AG04449 (cell line): ENCODE measurements at regions not wholly inside any gene's neighbourhood (a gene's known extent, or its start where the extent isn't known, plus 50 kb on each side); places are given as distances from the start of the nearest gene placed in this dataset.
"Not testable (repeated sequence)": the region's sequence is repeated elsewhere in the genome, so short reads cannot be mapped to it uniquely, and the experiment has no call there.

Experiments
- CTCF ChIA-PET: fragments of 350-600 bp; formaldehyde crosslinking; extraction: SDS; loops from one replicate; lab custom pipeline; 2021; ENCODE audit warnings: antibody characterized with exemption; lab: Yijun Ruan, JAX
- POLR2A ChIA-PET: fragments of 400-600, 350-600 bp; formaldehyde crosslinking; extraction: SDS; loops from one replicate; lab custom pipeline; 2020; ENCODE audit warnings: antibody characterized with exemption, inconsistent platforms; lab: Yijun Ruan, JAX
- DNase-seq: peaks from one replicate; pipeline ENCODE4 v3.0.0-alpha.2; 2010; ENCODE audit warnings: low read depth, low spot score
- H3K4me3 ChIP-seq: 2 replicates; pipeline ENCODE4 v1.5.1; 2011; ENCODE audit warnings: low read depth, mild to moderate bottlenecking, control low read depth, low read length
- CTCF ChIP-seq: IDR thresholded peaks from one replicate; pipeline ENCODE4 v1.5.1; 2011; ENCODE audit warnings: mild to moderate bottlenecking, moderate library complexity, low read length, control low read depth, inconsistent platforms; ENCODE audit not compliant: insufficient read depth; ENCODE audit errors: missing control alignments

- CTCF ChIA-PET = no interaction called here
- no peak overlapping the region for H3K4me3 ChIP-seq
- no peak for DNase-seq
- no peak for TF ChIP-seq CTCF
- POLR2A ChIA-PET = no interaction called here
These were observed 270.4 kb downstream of the TEX29 start for GRCh38 chr13:111590796-111591195.

DNA sequence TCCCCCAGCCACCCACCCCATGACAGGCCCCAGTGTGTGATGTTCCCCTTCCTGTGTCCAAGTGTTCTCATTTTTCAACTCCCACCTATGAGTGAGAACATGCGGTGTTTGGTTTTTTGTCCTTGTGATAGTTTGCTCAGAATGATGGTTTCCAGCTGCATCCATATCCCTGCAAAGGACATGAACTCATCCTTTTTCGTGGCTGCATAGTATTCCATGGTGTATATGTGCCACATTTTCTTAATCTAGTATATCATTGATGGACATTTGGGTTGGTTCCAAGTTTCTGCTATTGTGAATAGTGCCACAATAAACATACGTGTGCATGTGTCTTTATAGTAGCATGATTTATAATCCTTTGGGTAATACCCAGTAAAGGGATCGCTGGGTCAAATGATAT, 273.0 kb downstream of the TEX29 start:
- H3K4me3 ChIP-seq, POLR2A ChIA-PET, DNase-seq, CTCF ChIA-PET: not testable (repeated sequence)

- CTCF ChIA-PET = no interaction called here
- H3K4me3 ChIP-seq = no peak overlapping the region
- no peak for DNase-seq
- POLR2A ChIA-PET = no interaction called here
- TF ChIP-seq CTCF = no peak
These were observed 274.2 kb downstream of the TEX29 start for GRCh38 chr13:111594606-111595005.

GRCh38 chr13:111595276-111595675, 274.8 kb downstream of the TEX29 start:
- POLR2A ChIA-PET = no interaction called here
- no peak for DNase-seq
- H3K4me3 ChIP-seq = no peak overlapping the region
- TF ChIP-seq CTCF = no peak
- CTCF ChIA-PET = no interaction called here

GRCh38 chr13:111595791-111596190, 275.3 kb downstream of the TEX29 start:
- H3K4me3 ChIP-seq = no peak overlapping the region
- no peak for DNase-seq
- ChIA-PET CTCF (no interaction called here), POLR2A (no interaction called here)
- no peak for TF ChIP-seq CTCF

GRCh38 chr13:111597191-111597611, 276.8 kb downstream of the TEX29 start:
- TF ChIP-seq CTCF = no peak
- ChIA-PET POLR2A (no interaction called here), CTCF (no interaction called here)
- no peak for DNase-seq
- H3K4me3 ChIP-seq = no peak overlapping the region

DNA sequence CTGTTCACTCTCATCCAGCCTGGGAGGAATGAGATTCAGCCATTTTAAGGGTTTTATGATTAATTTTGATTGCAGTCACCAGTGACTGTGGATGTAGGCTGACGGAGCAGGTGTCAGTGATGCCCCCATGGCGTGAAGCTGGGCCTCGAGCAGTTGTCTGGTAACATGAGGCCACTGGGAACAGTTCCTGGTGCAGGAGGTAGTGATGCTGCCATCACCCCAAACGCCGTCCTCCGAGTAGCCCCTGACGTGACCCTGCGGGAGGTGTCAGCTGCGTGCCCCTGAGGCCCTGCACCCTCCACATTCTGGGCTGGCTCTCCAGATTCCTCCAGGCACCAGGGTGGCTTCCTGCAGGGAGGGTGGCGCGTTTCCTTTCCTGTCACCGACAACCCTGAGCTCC, 277.2 kb downstream of the TEX29 start:
- no peak overlapping the region for H3K4me3 ChIP-seq
- CTCF ChIA-PET = no interaction called here
- no peak for DNase-seq
- POLR2A ChIA-PET = no interaction called here
- no peak for TF ChIP-seq CTCF
